Hematopoietic multipotent progenitor cell treated with erythropoietin and hydrocortisone succinate and interleukin-3 and kit ligand, for 6 days (in vitro differentiated cells): ENCODE measurements at regions not wholly inside any gene's neighbourhood (a gene's known extent, or its start where the extent isn't known, plus 50 kb on each side); places are given as distances from the start of the nearest gene placed in this dataset.

Experiments used
- DNase-seq: peaks from one replicate; pipeline ENCODE4 v3.0.0-alpha.2; 2015

DNA sequence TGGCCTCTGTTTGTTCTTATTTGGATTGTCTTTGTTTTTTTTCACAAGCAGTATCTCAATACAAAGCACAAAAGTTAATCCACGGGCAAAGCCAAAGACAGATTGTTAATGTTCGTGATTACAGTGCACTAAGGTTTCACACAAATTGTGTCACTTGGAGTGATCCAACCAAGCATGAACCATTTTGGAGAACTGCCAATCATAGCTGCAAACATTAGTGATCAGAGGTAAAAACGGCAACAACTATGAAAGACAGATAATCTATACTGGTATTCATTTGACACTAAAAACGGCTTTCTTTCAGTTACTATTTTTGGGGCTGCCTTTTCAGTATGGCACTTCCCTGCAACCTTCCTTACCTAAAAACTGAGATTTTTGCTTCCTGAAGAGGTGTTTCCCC is 213.1 kb upstream of the GULP1 start:
- no peak for DNase-seq

- no peak for DNase-seq
These were observed 212.5 kb upstream of the GULP1 start for GRCh38 chr2:188079196-188079595.

GRCh38 chr2:188085421-188085820 is 206.3 kb upstream of the GULP1 start:
- DNase-seq, result no peak

- no peak for DNase-seq
These were observed 201.8 kb upstream of the GULP1 start for GRCh38 chr2:188089901-188090300.

- no peak for DNase-seq
These were observed 200.5 kb upstream of the GULP1 start for GRCh38 chr2:188091220-188091619.

DNA sequence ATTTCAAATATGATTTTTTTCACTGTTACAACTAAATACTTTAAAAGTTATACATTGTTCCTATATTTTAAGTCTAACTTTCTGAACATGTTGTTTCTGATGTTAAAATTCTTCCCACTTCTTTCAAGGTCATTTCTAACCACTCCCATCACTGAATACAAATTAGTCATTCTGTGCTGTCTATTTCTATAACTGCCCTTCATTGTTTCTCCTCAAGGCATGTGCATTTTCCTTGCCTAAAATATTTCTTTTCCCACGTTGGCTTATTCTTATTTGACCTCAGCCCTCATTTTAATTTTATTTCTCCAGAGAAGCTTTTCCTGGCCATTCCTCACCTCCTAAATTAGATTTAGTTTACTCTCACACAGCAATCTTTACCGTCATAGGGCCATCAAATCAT is 198.9 kb upstream of the GULP1 start:
- no peak for DNase-seq

DNA sequence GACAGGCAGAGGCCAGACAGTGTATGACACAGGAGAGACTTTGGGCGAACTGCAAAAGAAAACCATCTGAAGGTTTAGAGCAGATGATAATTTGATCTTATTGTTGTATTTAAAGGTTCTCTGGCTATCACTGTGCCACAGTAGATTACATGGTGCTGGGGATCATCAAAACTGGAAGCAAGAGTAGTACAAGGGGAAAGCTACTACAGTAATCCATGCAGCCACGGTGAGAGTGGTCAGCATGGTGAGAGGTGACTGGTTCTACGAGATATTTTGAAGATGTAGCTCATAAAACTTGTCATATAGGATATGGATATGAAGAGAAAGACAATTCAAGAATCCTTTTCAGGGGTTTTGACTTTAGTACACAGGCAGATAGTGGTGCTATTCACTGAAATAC is 194.8 kb upstream of the GULP1 start:
- no peak for DNase-seq

DNA sequence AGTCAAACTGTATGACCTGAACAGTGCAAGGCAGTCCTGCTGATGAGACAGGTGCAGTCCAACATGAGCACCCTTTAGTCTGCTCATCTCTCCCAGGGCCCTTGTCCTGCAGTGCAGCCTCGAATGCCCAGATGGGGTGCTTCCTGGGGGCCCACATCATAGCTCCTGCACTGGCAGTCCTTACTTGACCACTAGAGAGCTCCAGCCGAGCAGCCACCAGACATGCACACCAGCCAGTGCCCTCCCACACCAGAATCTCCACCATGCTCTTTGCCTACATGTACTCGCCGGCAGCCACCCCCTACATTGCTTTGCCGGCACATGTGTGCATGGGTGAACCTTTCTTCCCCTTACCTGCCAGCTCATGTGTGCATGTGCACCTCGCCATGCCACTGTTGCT is 188.8 kb upstream of the GULP1 start:
- no peak for DNase-seq

DNA sequence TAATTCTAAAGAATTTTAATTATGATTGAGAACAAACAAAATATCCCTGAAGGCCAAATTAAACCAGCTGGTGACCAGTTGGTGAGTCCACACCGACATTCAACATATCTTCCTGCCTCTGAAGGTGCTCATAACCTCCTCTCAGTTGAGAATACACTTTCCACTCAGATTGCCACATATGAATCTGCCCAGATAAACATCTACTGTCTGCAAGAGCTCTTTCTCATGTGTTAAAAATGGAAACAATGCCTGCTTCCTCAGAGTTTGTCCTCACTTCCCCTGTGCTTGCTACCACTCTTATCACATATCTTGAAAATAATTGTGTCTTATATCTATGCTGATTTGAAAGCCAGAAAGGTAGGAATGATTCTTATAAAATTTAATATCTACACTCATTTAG is 177.7 kb upstream of the GULP1 start:
- no peak for DNase-seq

- no peak for DNase-seq
These were observed 174.0 kb upstream of the GULP1 start for GRCh38 chr2:188117706-188118105.

DNA sequence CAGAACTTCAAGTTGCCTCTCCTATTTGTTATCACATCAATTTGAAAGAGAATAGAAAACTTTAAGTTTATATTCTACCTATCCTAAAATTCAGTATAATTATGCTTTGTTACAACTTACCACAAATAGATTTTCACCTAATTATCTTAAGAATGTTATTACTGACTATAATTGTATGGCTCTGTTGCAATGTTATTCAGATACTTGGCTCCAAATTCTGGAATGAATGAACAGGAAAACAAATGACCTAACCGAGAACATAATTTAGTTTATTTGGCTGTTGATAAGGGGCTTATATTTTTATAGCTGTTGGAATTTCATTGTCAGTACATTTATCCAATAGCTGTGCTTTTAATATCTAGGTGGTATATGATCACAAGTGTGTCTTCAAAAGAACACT is 173.2 kb upstream of the GULP1 start:
- no peak for DNase-seq

DNA sequence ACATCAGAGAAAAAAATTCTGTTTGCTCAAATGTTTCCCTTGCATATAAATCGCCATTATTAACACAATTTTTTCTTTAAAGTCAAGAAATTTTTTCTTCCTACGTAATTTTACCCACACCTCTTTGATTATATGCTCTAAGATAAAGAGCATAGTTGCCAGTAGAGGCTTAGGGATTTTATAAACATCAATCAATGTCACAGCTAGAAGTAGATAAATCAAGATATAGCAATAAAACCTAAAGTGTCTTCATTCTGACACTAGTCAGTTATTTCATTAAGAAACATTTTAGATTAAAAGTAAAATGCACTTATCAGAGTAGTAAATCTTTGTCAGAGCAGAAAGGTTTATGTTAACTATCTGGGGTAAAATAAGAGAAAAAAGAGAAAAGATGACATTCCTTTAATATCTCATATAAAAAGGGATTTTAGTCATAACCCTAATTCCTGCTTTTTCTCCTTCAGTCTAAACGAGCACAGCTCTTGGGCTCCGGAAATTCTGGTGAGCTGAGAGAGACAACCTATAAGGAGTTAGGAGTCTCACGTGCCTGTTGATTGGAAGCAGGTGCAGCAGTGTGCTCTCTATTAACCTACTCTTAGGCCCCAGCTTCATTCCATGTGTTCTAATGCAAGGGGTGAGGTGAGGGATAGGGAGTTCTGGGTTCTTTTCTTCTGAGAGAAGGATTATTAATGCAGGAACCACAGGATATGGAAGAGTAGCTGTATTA is 172.4 kb upstream of the GULP1 start:
- no peak for DNase-seq

- DNase-seq, result no peak
These were observed 168.7 kb upstream of the GULP1 start for GRCh38 chr2:188122985-188123384.

DNA sequence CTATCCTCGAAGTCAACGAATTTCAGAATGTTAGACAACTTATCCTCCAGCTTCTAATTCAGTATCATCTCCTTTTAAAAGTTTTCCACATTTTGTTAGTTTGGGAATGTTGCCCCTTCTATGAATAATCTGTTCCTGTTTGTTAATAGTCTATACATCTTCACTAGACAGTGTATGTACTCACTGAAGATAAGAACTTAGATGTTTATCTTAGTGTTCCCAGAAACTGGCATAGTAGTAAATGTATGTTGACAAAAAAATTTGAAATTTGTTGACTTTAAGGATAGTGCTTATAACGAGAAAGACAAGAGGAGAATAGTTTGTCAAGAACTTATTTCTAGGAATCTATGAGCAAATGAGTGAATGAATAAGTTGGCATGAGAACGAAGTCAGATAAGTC is 162.0 kb upstream of the GULP1 start:
- no peak for DNase-seq

- no peak for DNase-seq
These were observed 161.4 kb upstream of the GULP1 start for GRCh38 chr2:188130317-188130716.

DNA sequence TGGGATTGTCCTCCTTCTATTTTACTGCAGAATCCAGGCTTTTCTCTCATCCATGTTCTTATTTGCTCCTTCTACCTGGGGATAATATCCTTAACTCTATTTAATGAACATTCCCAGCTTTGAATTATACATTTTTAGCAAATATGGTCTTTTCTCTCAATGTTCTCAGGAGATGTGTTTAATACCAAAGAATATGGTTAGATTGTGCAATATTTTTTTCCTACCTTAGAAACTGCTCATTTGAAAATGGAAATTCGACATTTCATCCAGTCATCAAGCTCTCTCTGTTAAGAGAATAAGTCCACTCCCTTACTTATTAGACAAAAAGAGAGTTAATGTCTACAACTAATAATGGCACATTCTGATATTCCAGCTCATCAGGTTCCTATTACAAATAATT is 160.4 kb upstream of the GULP1 start:
- DNase-seq, result no peak

- DNase-seq, result no peak
These were observed 159.3 kb upstream of the GULP1 start for GRCh38 chr2:188132385-188132784.

DNA sequence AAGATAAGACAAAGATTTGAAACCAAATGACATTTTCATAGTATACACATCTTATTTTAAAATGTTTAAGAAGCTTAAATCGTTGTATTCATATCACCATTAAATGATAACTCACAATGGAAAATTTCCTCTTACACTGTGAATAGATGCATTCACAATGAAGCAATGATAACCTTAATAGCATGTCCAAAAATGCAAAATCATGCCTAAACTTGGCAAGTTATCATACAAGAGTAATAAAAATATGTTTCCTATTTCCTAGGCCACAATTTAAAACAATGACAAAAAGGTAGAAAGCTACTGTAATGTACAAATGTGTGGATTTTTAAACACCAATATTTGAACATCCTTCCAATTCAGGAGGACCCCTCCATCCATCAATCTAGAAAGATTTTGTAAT is 157.4 kb upstream of the GULP1 start:
- no peak for DNase-seq

DNA sequence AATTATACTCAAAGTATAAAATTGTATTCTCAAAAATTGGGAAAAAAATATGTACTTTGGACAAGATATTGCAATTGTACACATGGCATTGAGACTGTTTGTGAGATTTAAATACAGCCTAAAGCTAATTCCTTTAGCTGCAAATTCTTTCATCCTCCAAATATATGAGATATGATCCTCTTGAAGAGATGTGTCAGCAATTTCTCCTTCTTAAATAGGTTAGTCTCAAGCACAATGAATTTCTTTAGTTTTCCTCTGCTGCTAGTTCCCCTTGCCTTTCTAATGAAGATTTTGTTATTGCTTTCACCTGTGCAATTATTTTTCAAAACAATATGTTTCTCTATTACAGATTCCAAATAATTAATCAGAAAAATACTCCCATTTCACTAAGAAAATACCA is 153.4 kb upstream of the GULP1 start:
- no peak for DNase-seq

GRCh38 chr2:188142088-188142487 is 149.6 kb upstream of the GULP1 start:
- no peak for DNase-seq

- DNase-seq, result no peak
These were observed 148.9 kb upstream of the GULP1 start for GRCh38 chr2:188142636-188143295.

DNA sequence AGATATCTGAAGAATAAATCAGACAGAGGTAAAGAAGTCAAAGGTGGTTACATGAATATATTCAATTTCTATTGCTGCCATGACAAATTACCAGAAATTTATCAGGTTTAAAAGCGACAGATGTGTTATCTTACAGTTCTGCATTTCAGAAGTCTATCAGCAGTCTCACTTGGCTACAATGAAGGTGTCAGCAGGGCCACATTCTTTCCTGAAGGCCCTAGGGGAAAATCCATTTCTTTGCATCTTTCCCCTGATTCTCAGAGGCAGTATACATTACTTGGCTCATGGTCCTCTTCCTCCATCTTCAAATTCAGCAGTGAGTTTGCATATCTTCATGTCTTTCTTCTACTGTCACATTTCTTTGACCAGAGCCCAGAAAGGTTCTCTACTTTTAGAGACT is 145.8 kb upstream of the GULP1 start:
- DNase-seq, result no peak

DNA sequence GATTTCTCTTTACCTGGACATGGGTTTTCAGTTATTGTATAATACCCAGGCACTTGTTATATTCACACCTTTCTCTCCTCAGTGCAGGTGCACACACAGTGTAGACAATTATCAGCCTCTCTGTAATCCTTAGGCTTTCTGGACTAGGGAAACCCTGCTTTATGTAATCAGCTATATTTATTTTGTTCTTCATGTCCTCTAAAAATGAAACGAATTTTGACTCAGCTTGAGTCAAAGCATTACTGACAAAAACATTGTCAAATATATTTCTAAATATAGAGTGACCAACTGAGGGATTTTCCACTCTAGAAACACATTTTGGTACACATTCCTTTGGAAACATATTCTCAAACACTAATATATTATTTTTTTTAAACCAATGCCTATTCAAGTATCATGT is 144.8 kb upstream of the GULP1 start:
- no peak for DNase-seq

- no peak for DNase-seq
These were observed 140.0 kb upstream of the GULP1 start for GRCh38 chr2:188151670-188152069.
